ENCODE measurements at regions not wholly inside any gene's neighbourhood (a gene's known extent, or its start where the extent isn't known, plus 50 kb on each side); places are given as distances from the start of the nearest gene placed in this dataset.

DNA sequence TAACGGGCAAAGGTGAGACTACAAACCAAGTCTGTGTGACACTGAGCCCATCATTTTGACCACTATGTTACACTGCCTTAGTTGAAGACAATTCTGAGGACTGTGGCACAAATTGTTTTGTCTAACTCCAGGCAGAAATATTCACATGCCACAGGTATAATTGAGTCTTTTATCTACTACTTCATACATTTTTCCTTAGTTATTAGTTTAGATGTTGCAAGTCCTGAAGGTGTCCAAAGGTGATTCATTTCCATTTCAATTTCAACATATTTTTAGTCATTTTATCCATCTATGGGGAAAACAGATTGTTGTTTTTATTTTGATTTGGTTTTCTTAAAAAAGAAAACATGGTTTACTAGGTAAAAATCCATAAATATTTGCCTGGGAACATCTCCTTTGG is 341.7 kb upstream of the SMIM31 start:
- no peak for DNase-seq (ENCODE audit: low read depth)

DNA sequence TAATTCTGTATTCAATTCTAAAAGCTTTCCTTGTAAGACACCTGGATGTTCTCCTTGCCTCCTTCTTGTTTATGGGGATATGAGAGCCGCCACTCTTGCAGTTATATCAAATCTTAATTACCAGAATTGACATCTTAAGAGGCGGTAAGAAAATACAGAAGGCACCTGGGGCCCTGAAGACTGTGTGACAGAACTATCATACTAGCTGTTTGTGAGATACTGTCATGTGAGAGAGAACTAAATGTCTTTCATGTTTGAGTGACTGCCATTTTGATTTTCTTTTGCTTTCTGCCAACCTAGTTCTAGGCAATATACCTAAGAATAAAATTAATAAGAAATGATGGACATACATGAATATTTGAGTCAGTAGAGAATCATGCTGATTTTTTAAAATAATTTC is 340.2 kb upstream of the SMIM31 start:
- no peak for DNase-seq (ENCODE audit: low read depth)

DNA sequence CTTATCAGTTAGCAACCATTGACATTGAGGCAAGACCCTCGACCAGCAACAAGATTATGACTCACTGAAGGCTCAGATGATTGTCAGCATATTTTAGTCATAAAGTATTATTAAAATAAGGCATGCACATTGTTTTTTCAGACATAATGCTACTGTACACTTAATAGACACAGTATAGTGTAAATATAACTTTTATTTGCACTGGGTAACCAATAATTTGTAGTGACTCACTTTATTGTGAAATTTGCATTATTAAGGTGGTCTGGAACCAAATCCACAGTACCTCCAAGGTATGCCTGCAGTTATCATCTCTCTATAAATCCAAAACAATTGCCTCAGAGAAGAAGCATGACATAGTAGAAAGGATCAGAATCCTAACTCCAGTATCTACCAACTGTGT is 330.1 kb upstream of the SMIM31 start:
- no peak for DNase-seq (ENCODE audit: low read depth)

DNA sequence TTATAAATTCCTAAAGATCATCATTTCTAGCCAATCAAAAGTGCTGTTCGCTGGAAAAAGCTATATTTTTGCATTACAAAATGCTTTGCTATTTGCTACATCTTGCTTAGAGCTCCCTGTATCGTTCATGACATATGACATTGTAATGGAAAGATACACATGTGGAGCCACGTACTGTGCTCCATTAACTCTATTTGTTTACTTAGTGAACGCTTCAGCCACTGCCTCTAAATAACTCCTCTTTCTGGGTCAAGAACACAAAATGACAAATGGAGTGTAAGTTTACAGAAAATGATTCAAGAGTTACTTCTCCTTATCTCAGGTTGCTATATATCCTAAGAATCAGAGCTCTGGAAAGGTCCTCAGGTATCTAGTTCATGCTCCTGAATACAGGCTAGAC is 329.1 kb upstream of the SMIM31 start:
- no peak for DNase-seq (ENCODE audit: low read depth)

DNA sequence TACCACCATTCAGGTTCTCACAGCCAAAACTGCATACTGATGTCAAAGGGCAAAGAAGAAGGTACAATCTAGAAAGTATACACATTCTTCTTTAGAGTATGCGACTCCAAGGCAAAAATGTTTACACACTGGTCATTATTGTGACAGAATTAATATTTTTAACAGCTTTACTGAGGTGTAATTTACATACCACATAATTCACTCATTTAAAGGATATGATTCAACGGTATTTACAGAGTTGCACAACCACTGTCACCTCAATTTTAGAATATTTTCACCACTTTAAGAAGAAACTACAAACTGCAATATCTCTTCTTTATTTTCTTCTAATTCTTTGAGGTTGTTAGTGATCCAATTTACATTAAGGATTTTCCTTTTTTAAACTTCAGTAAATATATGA is 325.4 kb upstream of the SMIM31 start:
- no peak for DNase-seq (ENCODE audit: low read depth)

DNA sequence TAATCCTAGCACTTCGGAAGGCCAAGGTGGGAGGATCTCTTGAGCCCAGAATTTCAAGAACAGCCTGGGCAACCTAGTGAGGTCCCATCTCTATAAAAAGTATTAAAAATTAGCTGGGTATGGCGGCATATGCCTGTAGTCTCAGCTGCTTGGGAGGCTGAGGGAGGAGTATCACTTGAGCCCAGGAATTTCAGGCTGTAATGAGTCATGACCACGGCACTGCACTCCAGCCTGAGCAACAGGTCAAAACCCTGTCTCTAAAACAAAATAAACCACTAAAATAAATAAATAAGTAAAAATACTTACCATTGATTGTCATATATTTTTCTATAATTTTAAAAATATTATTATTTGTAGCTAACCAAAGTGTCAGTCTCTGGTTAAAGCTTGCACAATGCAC is 315.6 kb upstream of the SMIM31 start:
- no peak for DNase-seq (ENCODE audit: low read depth)

DNA sequence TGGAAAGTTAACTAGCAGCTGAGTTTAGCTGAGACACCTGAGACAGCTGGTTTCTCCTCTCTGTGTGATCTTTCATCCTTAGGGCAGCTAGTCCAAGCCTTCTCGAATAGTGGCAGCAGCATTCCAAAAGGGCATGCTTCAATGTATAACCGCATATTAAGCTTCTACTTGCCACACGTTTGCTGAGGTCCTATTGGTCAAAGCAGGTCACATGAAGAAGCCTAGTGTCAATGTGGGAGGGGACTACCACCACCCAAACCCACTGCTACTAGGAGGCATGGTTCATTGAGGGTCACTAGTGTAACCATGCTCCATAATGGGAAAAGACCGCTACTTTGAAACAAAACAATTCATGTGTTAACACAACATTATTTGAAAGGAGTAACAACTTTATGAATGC is 314.9 kb upstream of the SMIM31 start:
- DNase-seq (ENCODE audit: low read depth): no peak

DNA sequence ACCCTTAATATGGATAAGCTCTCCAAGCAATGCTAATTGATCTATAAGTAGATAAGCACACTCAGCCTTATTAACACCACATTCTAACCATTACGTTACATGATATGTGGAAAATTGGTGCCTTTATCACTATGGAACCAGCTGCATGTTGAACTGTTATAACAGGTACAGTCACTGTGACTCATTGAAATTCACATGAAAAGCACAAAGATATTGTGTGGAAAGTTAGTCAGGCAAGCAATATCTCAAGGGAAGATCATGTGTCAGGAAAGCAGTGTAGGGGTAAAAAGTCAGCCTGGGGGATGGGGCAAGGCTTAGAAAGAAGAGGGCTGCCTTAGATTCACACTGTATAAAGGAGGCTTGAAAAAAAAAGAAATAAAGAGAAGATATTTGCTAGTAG is 313.7 kb upstream of the SMIM31 start:
- no peak for DNase-seq (ENCODE audit: low read depth)

DNA sequence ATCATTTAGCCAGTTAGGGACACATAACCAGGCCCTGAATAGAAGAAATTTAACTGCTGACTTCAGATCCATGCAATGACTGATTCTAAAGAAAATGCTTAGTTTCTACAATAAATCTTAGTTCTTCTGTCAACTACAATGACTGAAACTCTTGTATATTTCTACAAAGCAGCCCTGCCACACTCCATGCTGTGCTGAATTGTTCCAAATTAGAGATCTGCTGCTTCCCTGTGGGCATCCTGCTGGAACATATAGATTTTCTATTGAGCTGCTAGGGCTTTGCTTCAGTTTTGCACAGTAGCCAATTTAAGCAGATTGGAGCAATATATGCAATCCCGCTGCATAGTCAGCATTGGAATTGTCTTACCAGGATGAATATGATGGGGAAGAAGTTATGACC is 312.8 kb upstream of the SMIM31 start:
- DNase-seq (ENCODE audit: low read depth): no peak

DNA sequence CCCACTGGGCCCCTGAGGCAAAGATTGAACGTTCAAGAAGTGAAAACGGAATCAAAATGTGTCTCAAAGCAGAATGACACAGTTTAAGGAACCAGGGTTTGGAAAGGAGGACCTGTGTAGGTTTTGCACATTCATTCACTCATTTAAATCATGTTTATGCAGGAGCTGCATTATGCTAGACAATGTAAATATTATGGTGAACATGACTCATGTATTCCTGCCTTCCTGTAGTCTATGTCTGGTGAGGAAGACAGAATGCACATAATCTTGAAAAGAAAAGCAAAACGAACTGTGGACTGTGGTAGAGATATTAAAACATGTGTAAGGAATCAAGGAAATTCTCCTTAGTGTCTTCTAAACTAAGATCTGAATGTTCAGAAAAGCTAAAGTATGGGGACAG is 311.8 kb upstream of the SMIM31 start:
- DNase-seq (ENCODE audit: low read depth): no peak

DNA sequence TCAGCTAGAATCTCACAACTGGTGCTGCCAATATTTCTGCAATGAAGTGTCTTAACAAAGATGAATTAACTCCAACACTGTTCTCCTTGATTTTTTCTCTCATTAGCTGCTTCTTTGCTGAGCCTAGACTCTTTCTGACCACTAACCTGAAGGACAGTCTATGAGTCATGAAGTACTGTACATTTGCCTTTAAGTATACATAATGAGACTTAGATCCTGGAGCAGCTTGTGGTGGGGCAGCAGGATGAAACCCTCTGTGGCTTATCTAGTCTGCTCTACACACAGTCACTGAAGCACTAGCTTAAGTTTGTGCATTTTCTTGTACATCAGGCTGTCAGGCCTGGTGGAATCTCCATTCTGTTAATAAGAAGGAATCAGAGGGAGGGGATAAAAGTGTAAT is 307.4 kb upstream of the SMIM31 start:
- DNase-seq (ENCODE audit: low read depth): no peak

DNA sequence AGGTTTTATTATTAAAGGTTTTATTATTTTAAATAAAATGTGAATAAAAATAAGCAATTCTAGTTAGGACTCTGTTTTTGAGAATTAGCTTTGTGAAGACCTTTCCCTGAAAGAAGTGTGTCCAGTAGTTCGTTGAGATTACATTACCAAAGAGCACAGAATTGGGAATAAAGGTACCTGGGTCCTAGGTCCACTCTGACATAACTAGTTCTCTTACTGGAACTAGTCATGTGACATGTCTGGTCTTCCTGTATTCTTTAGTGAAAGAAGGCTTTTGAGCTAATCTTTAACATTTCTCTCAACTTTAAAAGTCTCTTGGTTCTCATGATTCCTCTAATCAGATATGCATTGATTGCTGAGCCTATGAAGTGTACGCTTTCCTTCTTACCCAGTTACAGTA is 292.0 kb upstream of the SMIM31 start:
- no peak for DNase-seq (ENCODE audit: low read depth)

DNA sequence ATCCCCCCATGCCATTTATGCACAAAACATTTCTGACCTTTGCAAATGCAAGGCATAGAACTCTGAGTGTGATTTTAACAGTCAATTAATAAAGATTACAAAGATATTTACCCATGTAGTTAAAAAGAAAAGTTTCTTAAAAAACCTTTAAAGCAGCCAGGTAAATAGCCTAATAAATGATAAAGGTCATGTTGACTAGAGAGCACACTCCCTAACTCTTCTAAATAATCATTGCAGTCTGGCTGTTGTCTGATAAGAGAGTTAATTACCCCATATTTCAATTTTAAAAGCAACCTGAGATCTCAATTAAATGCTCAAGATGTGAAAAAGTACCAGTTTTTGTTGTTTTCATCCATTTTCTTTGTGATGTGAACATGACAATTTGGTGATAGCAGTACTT is 291.5 kb upstream of the SMIM31 start:
- no peak for DNase-seq (ENCODE audit: low read depth)

DNA sequence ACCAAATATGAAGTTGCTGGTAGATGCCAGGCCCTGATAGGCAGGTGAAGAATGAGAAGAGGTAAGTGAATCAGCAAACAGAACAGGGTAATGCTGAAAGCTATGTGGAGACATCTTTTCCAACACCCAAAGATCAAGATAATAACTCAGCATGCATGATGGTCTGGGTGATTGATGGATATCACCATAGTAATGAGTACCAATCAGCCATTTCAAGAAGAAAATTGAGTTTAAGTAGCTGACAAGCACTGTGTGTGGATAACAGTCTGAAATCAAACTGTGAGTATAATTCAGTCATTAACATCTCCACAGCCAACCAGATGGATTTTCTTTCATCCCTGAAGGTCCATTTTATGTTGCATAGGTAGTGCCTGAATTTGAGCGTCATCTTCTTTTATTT is 289.6 kb upstream of the SMIM31 start:
- DNase-seq (ENCODE audit: low read depth): no peak

DNA sequence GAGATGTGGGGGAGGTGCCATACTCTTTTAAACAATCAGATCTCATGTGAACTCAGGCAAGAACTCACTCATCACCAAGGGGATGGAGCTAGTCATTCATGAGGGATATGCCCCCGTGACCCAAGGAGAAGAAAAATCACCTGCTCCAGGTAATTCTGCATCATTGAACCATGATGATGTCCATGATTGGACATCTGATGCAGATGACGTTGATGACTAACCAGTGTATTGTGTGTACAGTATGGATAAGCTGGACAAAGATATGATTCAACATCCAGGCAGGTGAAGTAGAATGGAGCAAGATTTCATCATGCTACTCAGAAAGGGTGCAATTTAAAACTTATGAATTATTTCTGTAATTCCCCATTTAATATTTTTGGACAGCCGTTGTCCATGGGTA is 286.4 kb upstream of the SMIM31 start:
- DNase-seq (ENCODE audit: low read depth): no peak

DNA sequence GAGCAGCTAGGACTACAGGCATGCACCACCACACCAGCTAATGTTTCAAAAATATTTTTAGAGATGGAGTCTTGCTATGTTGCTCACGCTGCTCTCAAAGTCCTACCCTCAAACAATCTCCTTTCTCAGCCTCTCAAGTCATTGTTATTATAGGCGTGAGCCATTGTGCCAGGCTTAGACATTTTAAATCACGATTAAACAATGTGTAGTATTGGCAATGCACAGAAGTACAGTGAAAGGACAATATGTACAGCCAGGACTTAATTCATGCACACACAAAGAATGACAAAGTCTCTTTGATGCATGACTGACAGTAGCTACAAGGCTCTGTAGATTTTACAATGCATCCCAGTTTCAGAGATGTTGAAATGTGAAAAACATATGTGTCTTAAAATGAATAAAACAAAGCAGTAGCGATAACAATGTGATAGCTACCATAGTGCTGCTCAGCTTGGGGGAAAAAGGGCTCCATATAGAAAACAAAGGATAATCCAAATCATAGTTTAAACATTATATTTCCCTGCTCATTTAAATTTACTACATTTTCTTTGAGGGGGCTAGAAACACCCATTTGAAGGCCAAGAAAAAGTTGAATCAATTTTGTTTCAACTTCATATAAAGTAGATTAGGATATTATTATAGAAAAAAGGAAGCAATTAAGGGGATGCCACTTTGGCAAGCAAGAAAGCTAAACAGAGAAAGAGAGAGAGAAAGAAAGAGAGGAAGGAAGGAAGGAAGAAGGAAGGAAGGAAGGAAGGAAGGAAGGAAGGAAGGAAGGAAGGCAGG is 272.4 kb upstream of the SMIM31 start:
- no peak for DNase-seq (ENCODE audit: low read depth)

DNA sequence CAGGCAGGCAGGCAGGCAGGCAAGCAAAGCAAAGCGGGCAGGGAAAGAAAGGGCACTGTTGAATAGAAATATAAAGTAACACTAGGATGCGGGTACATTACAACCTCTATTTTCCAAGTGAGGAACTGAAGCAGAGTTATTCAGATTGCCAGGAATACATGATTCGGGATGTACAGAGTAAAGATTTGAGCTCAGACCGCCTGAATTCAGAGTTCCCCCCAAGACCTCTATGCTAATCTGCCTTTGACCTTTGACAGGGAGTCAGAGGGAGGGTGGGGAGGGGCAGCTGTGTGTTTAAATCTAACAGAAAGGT is 271.9 kb upstream of the SMIM31 start:
- no peak for DNase-seq (ENCODE audit: low read depth)

DNA sequence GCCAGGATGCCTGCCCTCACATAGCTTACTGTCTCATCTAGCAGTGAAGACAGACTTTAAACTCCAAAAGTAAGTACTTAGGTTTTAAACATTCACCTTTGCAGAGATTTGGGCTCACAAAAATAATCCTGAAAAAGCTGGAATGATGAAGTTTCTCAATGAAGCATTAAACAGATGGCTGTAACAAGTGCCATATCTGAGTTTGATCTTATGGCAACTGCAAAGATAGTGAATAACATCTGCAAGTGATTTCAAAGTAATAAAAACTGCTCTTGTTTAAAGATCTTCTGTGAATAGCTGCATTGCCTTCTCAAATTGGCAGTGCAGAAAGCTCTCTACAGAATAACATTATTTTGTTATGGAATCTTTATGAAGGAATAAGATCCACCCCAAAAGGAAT is 271.2 kb upstream of the SMIM31 start:
- DNase-seq (ENCODE audit: low read depth): no peak

DNA sequence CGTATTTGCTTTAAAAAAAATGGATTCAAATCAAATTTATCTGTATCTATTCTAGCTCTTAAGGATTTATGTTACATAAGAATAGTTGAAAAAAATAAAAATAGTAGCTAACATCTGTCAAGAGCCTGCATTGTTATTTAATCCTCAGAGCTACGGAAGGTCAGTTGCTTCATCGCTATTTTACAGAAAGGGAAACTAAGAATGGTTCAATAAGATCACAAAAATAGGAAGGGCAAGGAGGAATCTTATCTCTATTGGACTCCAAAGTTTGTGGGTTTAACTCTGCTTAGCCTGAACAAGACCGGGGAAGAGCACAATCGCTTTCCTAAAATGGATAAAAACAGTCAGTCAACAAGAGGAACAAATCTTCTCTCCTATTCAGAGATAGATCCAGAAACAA is 270.2 kb upstream of the SMIM31 start:
- no peak for DNase-seq (ENCODE audit: low read depth)

DNA sequence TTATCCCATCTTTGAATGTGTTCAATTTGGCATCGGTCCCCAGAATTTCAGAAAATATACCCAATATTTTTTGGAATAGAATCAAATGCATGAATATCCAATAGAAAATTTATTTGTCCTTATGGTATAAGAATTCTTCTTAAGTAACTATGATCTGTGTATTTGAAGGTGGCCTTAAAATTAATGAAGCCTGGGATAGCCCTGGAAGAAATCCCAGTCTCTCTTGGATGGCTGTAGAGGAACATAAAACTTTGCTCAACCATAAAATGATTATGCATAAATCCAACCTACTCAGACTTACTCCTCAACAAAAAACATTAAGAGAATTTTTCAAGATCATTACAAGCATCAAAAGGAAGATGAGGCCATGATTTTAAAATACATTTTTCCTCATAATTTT is 269.4 kb upstream of the SMIM31 start:
- no peak for DNase-seq (ENCODE audit: low read depth)

DNA sequence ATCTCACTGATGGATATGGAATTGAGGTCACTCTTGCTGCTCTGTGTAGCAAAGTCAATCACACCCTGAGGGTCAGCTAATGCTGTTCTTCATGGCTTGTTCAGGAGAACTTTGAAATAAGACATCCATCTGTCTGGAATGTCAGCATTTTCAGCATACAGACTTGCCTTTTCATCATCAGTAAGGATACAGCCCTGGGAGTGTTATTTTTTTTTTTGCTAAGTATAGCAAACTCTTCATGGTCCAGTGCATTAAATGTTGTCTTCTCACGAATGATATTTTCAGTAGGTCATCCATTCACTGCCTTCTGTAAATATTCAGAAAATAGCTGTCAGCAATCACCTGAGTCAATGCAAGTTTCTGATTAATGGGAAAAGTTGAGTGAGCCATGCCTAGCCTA is 268.8 kb upstream of the SMIM31 start:
- no peak for DNase-seq (ENCODE audit: low read depth)

DNA sequence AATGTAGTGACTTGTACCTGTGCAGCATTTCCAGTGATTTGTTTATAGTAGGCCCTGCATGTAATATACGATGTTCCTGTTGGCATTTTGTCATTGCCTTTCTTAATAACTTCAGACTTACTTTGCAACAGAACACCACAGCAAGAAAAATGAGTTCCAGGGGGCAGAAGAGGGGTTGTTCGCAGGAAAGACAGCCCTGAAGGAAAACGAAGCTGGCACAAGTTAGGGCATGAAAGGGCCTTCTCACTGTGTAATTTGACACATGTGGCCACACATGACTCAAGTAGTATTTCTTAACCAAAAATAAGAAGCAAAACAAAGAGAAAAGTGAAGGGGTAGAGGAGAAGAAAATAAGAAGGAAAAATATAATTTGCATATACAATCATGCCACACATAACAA is 265.8 kb upstream of the SMIM31 start:
- DNase-seq (ENCODE audit: low read depth): no peak

DNA sequence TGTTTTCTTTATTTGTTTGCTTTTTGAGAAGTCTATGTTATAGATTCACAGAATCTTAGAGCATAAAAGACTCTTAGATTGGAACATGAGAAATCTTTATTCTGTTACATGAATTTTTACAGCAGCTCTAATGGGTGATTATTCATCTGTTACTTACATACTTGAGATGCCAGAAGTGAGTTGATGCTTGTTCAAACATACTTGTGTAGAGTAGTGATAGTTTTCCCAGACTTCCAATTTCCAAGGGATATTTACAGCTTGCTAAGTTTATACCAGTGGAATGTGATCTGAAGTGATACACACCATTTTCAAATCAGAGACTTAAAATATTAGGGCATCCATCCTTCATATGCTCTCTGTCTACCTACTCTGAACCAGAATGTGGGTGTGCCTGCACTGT is 252.9 kb upstream of the SMIM31 start:
- no peak for DNase-seq (ENCODE audit: low read depth)

DNA sequence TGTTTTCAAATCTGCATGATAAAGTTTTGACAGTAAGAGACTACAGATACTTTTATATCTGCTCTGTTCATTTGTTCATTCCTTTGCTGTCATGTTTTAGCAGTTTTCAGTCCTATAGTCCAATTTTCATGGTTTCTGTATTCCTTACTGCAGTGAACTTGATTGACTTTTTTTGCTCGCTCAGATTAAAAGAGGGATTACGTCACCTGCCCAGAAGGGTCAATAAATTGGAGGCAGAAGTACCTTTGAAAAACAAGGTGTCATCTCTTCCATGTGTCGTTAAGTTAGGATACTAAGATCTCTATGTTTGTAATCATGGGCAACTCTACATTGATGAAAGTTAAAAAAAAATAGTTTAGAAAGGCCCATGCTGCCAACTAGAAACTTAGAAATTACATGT is 250.1 kb upstream of the SMIM31 start:
- no peak for DNase-seq (ENCODE audit: low read depth)

DNA sequence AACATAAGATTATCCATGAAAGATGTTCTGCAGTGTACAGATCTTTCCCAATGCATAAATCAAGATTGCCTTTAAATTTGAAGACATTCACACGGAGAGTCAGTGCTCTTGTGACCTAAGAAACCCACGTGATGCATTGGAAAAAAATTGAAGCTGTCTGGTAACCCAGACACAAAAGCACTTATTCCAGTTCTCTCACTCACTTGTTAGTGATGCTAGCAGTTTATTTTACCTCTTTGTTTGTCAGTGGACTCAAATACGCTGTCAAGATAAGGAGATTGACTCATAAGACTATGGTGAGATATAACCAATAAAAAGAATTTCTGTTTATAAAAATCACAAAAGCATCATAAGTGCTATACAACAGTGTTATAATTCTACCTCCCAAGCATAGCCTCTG is 245.8 kb upstream of the SMIM31 start:
- DNase-seq (ENCODE audit: low read depth): no peak

Data from GM04503 (cell line).